Activated T-helper 1 cell treated with anti-CD3 and anti-CD28 coated beads, Interleukin-12 subunit alpha, Interleukin-12 subunit beta, Interleukin-2, Interleukin-4 antibody, amounts not matched to agents 30 ng/mL and 10 ng/mL and 1 ng/mL, durations not matched to agents 14 hours and 24 hours and 36 hours (primary cell): ENCODE measurements at regions not wholly inside any gene's neighbourhood (a gene's known extent, or its start where the extent isn't known, plus 50 kb on each side); places are given as distances from the start of the nearest gene placed in this dataset.

Experiments
- DNase-seq: peaks from one replicate; pipeline ENCODE4 v3.0.0; 2021; ENCODE audit warnings: low spot score
- H3K27ac Mint-ChIP-seq: one replicate; pipeline ENCODE4 v1.8.0; 2021; ENCODE audit warnings: mild to moderate bottlenecking, mixed read lengths
- H3K27me3 Mint-ChIP-seq: one replicate; pipeline ENCODE4 v1.8.0; 2022; ENCODE audit warnings: mild to moderate bottlenecking, moderate library complexity, mixed read lengths; ENCODE audit not compliant: insufficient read depth
- H3K36me3 Mint-ChIP-seq: one replicate; pipeline ENCODE4 v1.8.0; 2021; ENCODE audit warnings: low read depth, mixed read lengths
- H3K4me1 Mint-ChIP-seq: one replicate; pipeline ENCODE4 v1.8.0; 2021; ENCODE audit warnings: low read depth, mixed read lengths
- H3K4me3 Mint-ChIP-seq: one replicate; pipeline ENCODE4 v1.8.0; 2021; ENCODE audit warnings: mild to moderate bottlenecking, moderate library complexity, mixed read lengths
- H3K9me3 Mint-ChIP-seq: one replicate; pipeline ENCODE4 v1.8.0; 2021; ENCODE audit warnings: mixed read lengths
- intact Hi-C: fragments of 100-400 bp; cut with micrococcal nuclease; formaldehyde crosslinking; loops from one replicate; pipeline ENCODE4 v1.15.1; 2024

- Mint-ChIP-seq H3K4me3 (no peak overlapping the region), H3K27ac (no peak overlapping the region), H3K4me1 (no peaks in the 10 kb centered on the region), H3K27me3 (no peaks in the 10 kb centered on the region), H3K36me3 (no peaks in the 10 kb centered on the region), H3K9me3 (no peaks in the 10 kb centered on the region)
- no peak for DNase-seq
- intact Hi-C loops, result no loop called here
These were observed 438.6 kb downstream of the WDR72 start for GRCh38 chr15:53320816-53321215.

GRCh38 chr15:53312707-53313106 is 446.8 kb downstream of the WDR72 start:
- no peaks in the 10 kb centered on the region for H3K27me3 Mint-ChIP-seq
- no peak for DNase-seq
- no peaks in the 10 kb centered on the region for H3K9me3 Mint-ChIP-seq
- no peak overlapping the region for H3K4me3 Mint-ChIP-seq
- intact Hi-C loops, result no loop called here
- no peaks in the 10 kb centered on the region for H3K36me3 Mint-ChIP-seq
- no peaks in the 10 kb centered on the region for H3K4me1 Mint-ChIP-seq
- H3K27ac Mint-ChIP-seq, result no peak overlapping the region

- H3K9me3 Mint-ChIP-seq, result no peaks in the 10 kb centered on the region
- DNase-seq, result no peak
- intact Hi-C loops, result no loop called here
- no peaks in the 10 kb centered on the region for H3K27me3 Mint-ChIP-seq
- H3K4me3 Mint-ChIP-seq, result no peak overlapping the region
- H3K36me3 Mint-ChIP-seq, result no peaks in the 10 kb centered on the region
- no peaks in the 10 kb centered on the region for H3K4me1 Mint-ChIP-seq
- H3K27ac Mint-ChIP-seq, result no peak overlapping the region
These were observed 448.8 kb downstream of the WDR72 start for GRCh38 chr15:53310709-53311108.

- Mint-ChIP-seq H3K27ac (no peak overlapping the region), H3K27me3 (no peaks in the 10 kb centered on the region), H3K4me3 (no peak overlapping the region), H3K9me3 (peaks cover 4% of the 10 kb centered on the region), H3K4me1 (no peaks in the 10 kb centered on the region), H3K36me3 (no peaks in the 10 kb centered on the region)
- DNase-seq, result no peak
- intact Hi-C loops, result no loop called here
These were observed 451.4 kb downstream of the WDR72 start for GRCh38 chr15:53307952-53308624.

GRCh38 chr15:53305554-53305953 is 453.9 kb downstream of the WDR72 start:
- intact Hi-C loops, result no loop called here
- peaks cover 4% of the 10 kb centered on the region for H3K9me3 Mint-ChIP-seq
- H3K4me1 Mint-ChIP-seq, result no peaks in the 10 kb centered on the region
- no peak overlapping the region for H3K27ac Mint-ChIP-seq
- no peak overlapping the region for H3K4me3 Mint-ChIP-seq
- H3K27me3 Mint-ChIP-seq, result no peaks in the 10 kb centered on the region
- H3K36me3 Mint-ChIP-seq, result no peaks in the 10 kb centered on the region
- no peak for DNase-seq

GRCh38 chr15:53305101-53305500 is 454.4 kb downstream of the WDR72 start:
- no peaks in the 10 kb centered on the region for H3K27me3 Mint-ChIP-seq
- H3K4me1 Mint-ChIP-seq, result no peaks in the 10 kb centered on the region
- intact Hi-C loops, result no loop called here
- peaks cover 4% of the 10 kb centered on the region for H3K9me3 Mint-ChIP-seq
- no peak overlapping the region for H3K4me3 Mint-ChIP-seq
- H3K27ac Mint-ChIP-seq, result no peak overlapping the region
- H3K36me3 Mint-ChIP-seq, result no peaks in the 10 kb centered on the region
- no peak for DNase-seq

GRCh38 chr15:53297828-53298227 is 461.6 kb downstream of the WDR72 start:
- H3K9me3 Mint-ChIP-seq, result no peaks in the 10 kb centered on the region
- H3K27me3 Mint-ChIP-seq, result peaks cover 5% of the 10 kb centered on the region
- H3K36me3 Mint-ChIP-seq, result no peaks in the 10 kb centered on the region
- intact Hi-C loops, result no loop called here
- H3K27ac Mint-ChIP-seq, result no peak overlapping the region
- no peaks in the 10 kb centered on the region for H3K4me1 Mint-ChIP-seq
- DNase-seq, result no peak
- no peak overlapping the region for H3K4me3 Mint-ChIP-seq

GRCh38 chr15:53296603-53297002 is 462.9 kb downstream of the WDR72 start:
- no peaks in the 10 kb centered on the region for H3K9me3 Mint-ChIP-seq
- no peak for DNase-seq
- H3K4me3 Mint-ChIP-seq, result no peak overlapping the region
- peaks cover 5% of the 10 kb centered on the region for H3K27me3 Mint-ChIP-seq
- H3K36me3 Mint-ChIP-seq, result no peaks in the 10 kb centered on the region
- intact Hi-C loops, result no loop called here
- H3K27ac Mint-ChIP-seq, result no peak overlapping the region
- H3K4me1 Mint-ChIP-seq, result no peaks in the 10 kb centered on the region

GRCh38 chr15:53295574-53295973 is 463.9 kb downstream of the WDR72 start:
- Mint-ChIP-seq H3K9me3 (no peaks in the 10 kb centered on the region), H3K4me3 (no peak overlapping the region), H3K4me1 (no peaks in the 10 kb centered on the region), H3K36me3 (no peaks in the 10 kb centered on the region), H3K27ac (no peak overlapping the region), H3K27me3 (peaks cover 5% of the 10 kb centered on the region)
- no peak for DNase-seq
- intact Hi-C loops, result no loop called here

GRCh38 chr15:53288542-53288941 is 470.9 kb downstream of the WDR72 start:
- no peak overlapping the region for H3K27ac Mint-ChIP-seq
- H3K9me3 Mint-ChIP-seq, result no peaks in the 10 kb centered on the region
- H3K4me3 Mint-ChIP-seq, result no peak overlapping the region
- H3K36me3 Mint-ChIP-seq, result no peaks in the 10 kb centered on the region
- intact Hi-C loops, result no loop called here
- peaks cover 3% of the 10 kb centered on the region for H3K27me3 Mint-ChIP-seq
- DNase-seq, result no peak
- H3K4me1 Mint-ChIP-seq, result no peaks in the 10 kb centered on the region

- H3K4me1 Mint-ChIP-seq, result no peaks in the 10 kb centered on the region
- H3K27me3 Mint-ChIP-seq, result no peaks in the 10 kb centered on the region
- H3K4me3 Mint-ChIP-seq, result no peak overlapping the region
- no peak for DNase-seq
- no peaks in the 10 kb centered on the region for H3K36me3 Mint-ChIP-seq
- H3K9me3 Mint-ChIP-seq, result no peaks in the 10 kb centered on the region
- intact Hi-C loops, result no loop called here
- no peak overlapping the region for H3K27ac Mint-ChIP-seq
These were observed 484.5 kb upstream of the ONECUT1 start for GRCh38 chr15:53274630-53275029.

GRCh38 chr15:53272116-53272515 is 482.0 kb upstream of the ONECUT1 start:
- Mint-ChIP-seq H3K4me1 (no peaks in the 10 kb centered on the region), H3K27ac (no peak overlapping the region), H3K27me3 (no peaks in the 10 kb centered on the region), H3K9me3 (no peaks in the 10 kb centered on the region), H3K4me3 (no peak overlapping the region), H3K36me3 (no peaks in the 10 kb centered on the region)
- DNase-seq, result no peak
- intact Hi-C loops, result no loop called here

GRCh38 chr15:53266176-53266575 is 476.0 kb upstream of the ONECUT1 start:
- Mint-ChIP-seq H3K9me3 (no peaks in the 10 kb centered on the region), H3K27ac (no peak overlapping the region), H3K4me3 (no peak overlapping the region), H3K4me1 (no peaks in the 10 kb centered on the region), H3K36me3 (no peaks in the 10 kb centered on the region), H3K27me3 (no peaks in the 10 kb centered on the region)
- no peak for DNase-seq
- intact Hi-C loops, result no loop called here

GRCh38 chr15:53260647-53261046 is 470.5 kb upstream of the ONECUT1 start:
- Mint-ChIP-seq H3K27ac (no peak overlapping the region), H3K9me3 (no peaks in the 10 kb centered on the region), H3K4me1 (no peaks in the 10 kb centered on the region), H3K27me3 (no peaks in the 10 kb centered on the region), H3K4me3 (no peak overlapping the region), H3K36me3 (no peaks in the 10 kb centered on the region)
- no peak for DNase-seq
- intact Hi-C loops, result no loop called here
